SK-N-SH (cell line): ENCODE measurements at regions not wholly inside any gene's neighbourhood (a gene's known extent, or its start where the extent isn't known, plus 50 kb on each side); places are given as distances from the start of the nearest gene placed in this dataset.
A peak's percentile ranks its signal among the peaks of the same experiment; 100 is the strongest.

Experiments
- CTCF ChIA-PET: fragments of 300-600, 350-600 bp; formaldehyde crosslinking; extraction: SDS; loops from one replicate; lab custom pipeline; 2021; lab: Yijun Ruan, JAX
- POLR2A ChIA-PET: fragments of 350-600 bp; sonication (Branson Sonifier 250); formaldehyde crosslinking; extraction: SDS; loops from one replicate; lab custom pipeline; 2020; ENCODE audit warnings: antibody characterized with exemption, inconsistent platforms; lab: Yijun Ruan, JAX
- DNase-seq: peaks from one replicate; pipeline ENCODE4 v3.0.0; 2012
- H2AFZ ChIP-seq: fragments of 200-600 bp; sonication (generic); 2 replicates; pipeline ENCODE4 v1.8.1; 2016; ENCODE audit warnings: antibody characterized with exemption, mild to moderate bottlenecking, low read depth
- H3F3A ChIP-seq: fragments of 200-600 bp; sonication (generic); replicated peaks from 2 replicates; pipeline ENCODE3; 2016; ENCODE audit warnings: antibody characterized with exemption, mild to moderate bottlenecking; ENCODE audit not compliant: insufficient read depth
- H3K27ac ChIP-seq, 2 experiments: fragments of 200-500 bp in 1 of 2; fragments of 200-600 bp in 1 of 2; sonication (Bioruptor generic) in 1 of 2; sonication (generic), shearing (Covaris generic) in 1 of 2; 2 replicates each; pipeline versions ENCODE4 v1.5.1 to v1.6.1; 2014 to 2016; ENCODE audit warnings: low read depth in 2 of 2, inconsistent platforms in 1 of 2, low read length in 1 of 2, mild to moderate bottlenecking in 1 of 2, mixed read lengths in 1 of 2
- H3K27me3 ChIP-seq: fragments of 200-600 bp; sonication (generic), shearing (Covaris generic); 2 replicates; pipeline ENCODE4 v1.6.1; 2016; ENCODE audit warnings: mixed run types; ENCODE audit not compliant: insufficient read depth
- H3K36me3 ChIP-seq, 2 experiments: fragments of 200-500 bp in 1 of 2; fragments of 200-600 bp in 1 of 2; sonication (Bioruptor generic) in 1 of 2; sonication (generic) in 1 of 2; replicated peaks in 1 of 2; 2 replicates each; pipeline versions ENCODE3 to v1.5.1; 2014 to 2016; ENCODE audit warnings: low read length in 1 of 2, mild to moderate bottlenecking in 1 of 2; ENCODE audit not compliant: insufficient read depth in 2 of 2, control insufficient read depth in 1 of 2
- H3K4me1 ChIP-seq, 2 experiments: fragments of 200-500 bp in 1 of 2; fragments of 200-600 bp in 1 of 2; sonication (Bioruptor generic) in 1 of 2; sonication (generic), shearing (Covaris generic) in 1 of 2; 2 replicates each; pipeline versions ENCODE4 v1.5.1 to v1.6.1; 2014 to 2016; ENCODE audit warnings: low read depth in 1 of 2, low read length in 1 of 2, mixed run types in 1 of 2; ENCODE audit not compliant: insufficient read depth in 2 of 2, control insufficient read depth in 1 of 2
- H3K4me2 ChIP-seq: fragments of 200-600 bp; sonication (generic), shearing (Covaris generic); 2 replicates; pipeline ENCODE4 v1.6.1; 2017; ENCODE audit warnings: mixed run types
- H3K4me3 ChIP-seq, 2 experiments: fragments of 200-500 bp in 1 of 2; fragments of 200-600 bp in 1 of 2; sonication (Bioruptor generic) in 1 of 2; sonication (generic), shearing (Covaris generic) in 1 of 2; 2 replicates each; pipeline versions ENCODE4 v1.5.1 to v1.8.1; 2014 to 2016; ENCODE audit warnings: low read depth in 2 of 2, inconsistent platforms in 1 of 2, low read length in 1 of 2, mild to moderate bottlenecking in 1 of 2, mixed read lengths in 1 of 2, moderate library complexity in 1 of 2
- H3K79me2 ChIP-seq: fragments of 200-600 bp; sonication (generic); 2 replicates; pipeline ENCODE4 v1.8.1; 2017; ENCODE audit warnings: mild to moderate bottlenecking; ENCODE audit not compliant: insufficient read depth
- H3K9ac ChIP-seq: fragments of 200-600 bp; sonication (generic); 2 replicates; pipeline ENCODE4 v1.6.1; 2017; ENCODE audit warnings: mixed run types
- H3K9me2 ChIP-seq: fragments of 200-600 bp; sonication (generic); 2 replicates; pipeline ENCODE4 v1.6.1; 2017; ENCODE audit warnings: mixed run types
- H3K9me3 ChIP-seq: fragments of 200-600 bp; sonication (generic); 2 replicates; pipeline ENCODE4 v1.6.1; 2017; ENCODE audit warnings: mixed run types, mild to moderate bottlenecking, moderate library complexity
- H4K20me1 ChIP-seq: fragments of 200-600 bp; sonication (generic); 2 replicates; pipeline ENCODE4 v1.6.1; 2017; ENCODE audit warnings: mild to moderate bottlenecking, mixed run types; ENCODE audit not compliant: insufficient read depth
- EZH2phosphoT487 ChIP-seq: fragments of 200-600 bp; sonication (generic); IDR thresholded peaks from 2 replicates; pipeline ENCODE4 v1.6.1; 2017; ENCODE audit warnings: low read depth, mixed run types, mild to moderate bottlenecking, antibody characterized with exemption, moderate library complexity, borderline replicate concordance
- FOXJ3 ChIP-seq: sonication (generic); formaldehyde crosslinking; IDR thresholded peaks from 2 replicates; pipeline ENCODE4 v1.5.1; 2020; ENCODE audit warnings: mild to moderate bottlenecking, missing genetic modification reagents
- FOXM1 ChIP-seq: IDR thresholded peaks from 2 replicates; pipeline ENCODE4 v1.4.0; 2012; ENCODE audit warnings: low read depth, mild to moderate bottlenecking
- GABPA ChIP-seq: IDR thresholded peaks from 2 replicates; pipeline ENCODE4 v1.4.0; 2012; ENCODE audit warnings: low read depth, mild to moderate bottlenecking
- GATA2 ChIP-seq: sonication (generic); formaldehyde crosslinking; IDR thresholded peaks from 2 replicates; pipeline ENCODE4 v1.5.0; 2020; ENCODE audit warnings: mild to moderate bottlenecking, missing genetic modification reagents
- IRF3 ChIP-seq: fragments of 150-350 bp; IDR thresholded peaks from 2 replicates; pipeline ENCODE4 v1.6.1; 2016; ENCODE audit warnings: mild to moderate bottlenecking, low read depth, low read length
- JUND ChIP-seq: IDR thresholded peaks from 2 replicates; pipeline ENCODE4 v1.4.0; 2012
- MEF2A ChIP-seq: IDR thresholded peaks from 2 replicates; pipeline ENCODE4 v1.4.0; 2012; ENCODE audit warnings: low read depth, borderline replicate concordance
- POLR2AphosphoS5 ChIP-seq: IDR thresholded peaks from 2 replicates; pipeline ENCODE4 v1.6.1; 2012; ENCODE audit warnings: low read depth, low read length
- RAD21 ChIP-seq: IDR thresholded peaks from 2 replicates; pipeline ENCODE4 v1.6.1; 2012; ENCODE audit warnings: mild to moderate bottlenecking, low read length
- REST ChIP-seq: IDR thresholded peaks from 2 replicates; pipeline ENCODE4 v1.6.1; 2012; ENCODE audit warnings: mild to moderate bottlenecking, low read depth, low read length, moderate library complexity
- RFX5 ChIP-seq: IDR thresholded peaks from 2 replicates; pipeline ENCODE4 v1.6.1; 2012; ENCODE audit warnings: mild to moderate bottlenecking, improper control_type of control experiment, low read length
- RXRA ChIP-seq: IDR thresholded peaks from 2 replicates; pipeline ENCODE4 v1.4.0; 2012; ENCODE audit warnings: low read depth, mild to moderate bottlenecking, borderline replicate concordance
- SIN3A ChIP-seq: IDR thresholded peaks from 2 replicates; pipeline ENCODE4 v1.6.1; 2012; ENCODE audit warnings: low read depth, mild to moderate bottlenecking, low read length, moderate library complexity, borderline replicate concordance
- TAF1 ChIP-seq: IDR thresholded peaks from 2 replicates; pipeline ENCODE4 v1.6.1; 2012; ENCODE audit warnings: low read depth, mild to moderate bottlenecking, low read length, moderate library complexity, borderline replicate concordance
- TEAD4 ChIP-seq: IDR thresholded peaks from 2 replicates; pipeline ENCODE4 v1.4.0; 2012; ENCODE audit warnings: mild to moderate bottlenecking, borderline replicate concordance; ENCODE audit not compliant: insufficient read depth
- YY1 ChIP-seq: IDR thresholded peaks from 2 replicates; pipeline ENCODE4 v1.4.0; 2012; ENCODE audit warnings: low read depth, mild to moderate bottlenecking
- WGBS: methylation state at CpG from one replicate; pipeline ENCODE4 v1.1.6; 2017; ENCODE audit warnings: low lambda C conversion rate; 5-methylcytosine and 5-hydroxymethylcytosine counted together

- WGBS: 58% methylated on average over 7 of the region's 7 CpGs
- Histone ChIP-seq H3K4me3 (no peak overlapping the region), H3K9me2 (no peaks in the 10 kb centered on the region)
- TF ChIP-seq POLR2AphosphoS5 (no peak), FOXM1 (no peak), TEAD4 (no peak), JUND (no peak)
- TF ChIP-seq, all 33 proteins: peak for 0
- Histone ChIP-seq H3F3A (peaks cover 3% of the 10 kb centered on the region), H4K20me1 (no peaks in the 10 kb centered on the region), H3K79me2 (no peaks in the 10 kb centered on the region), H3K36me3 (no peaks in the 10 kb centered on the region), H2AFZ (no peak overlapping the region), H3K9ac (no peak overlapping the region), H3K9me3 (no peaks in the 10 kb centered on the region), H3K4me1 (peaks cover 8 to 9% of the 10 kb centered on the region in 2 experiments; a peak in 2 of 4 replicates), H3K4me2 (no peak overlapping the region), H3K27me3 (no peaks in the 10 kb centered on the region), H3K27ac (no peak overlapping the region)
- ChIA-PET CTCF (interaction anchor here (1.5 kb wide), 1 partner anchor 836 kb away, joined by 3 read pairs; no protein-coding TSS in a partner anchor), POLR2A (no interaction called here)
- no peak for DNase-seq
These were observed 63.7 kb upstream of the FANCC start for GRCh38 chr9:95381221-95381620.

- Histone ChIP-seq H3K9ac (no peak overlapping the region), H3K4me1 (peaks cover 8 to 9% of the 10 kb centered on the region in 2 experiments; a peak in 2 of 4 replicates)
- no peak for TF ChIP-seq EZH2phosphoT487
- peak; percentile 51 for TF ChIP-seq RAD21
- no peak for TF ChIP-seq TEAD4
- TF ChIP-seq, all 33 proteins: peak for 1
- WGBS: 89% methylated on average over 5 of the region's 5 CpGs
- H3F3A ChIP-seq: peaks cover 3% of the 10 kb centered on the region
- no peaks in the 10 kb centered on the region for H3K36me3 ChIP-seq
- no peak overlapping the region for H3K4me3 ChIP-seq
- no peak overlapping the region for H2AFZ ChIP-seq
- no peaks in the 10 kb centered on the region for H3K9me3 ChIP-seq
- no peak for DNase-seq
- no peak overlapping the region for H3K4me2 ChIP-seq
- ChIA-PET POLR2A (no interaction called here), CTCF (interaction anchor here (0.8 to 1.5 kb wide), 2 partner anchors 14 to 838 kb away, joined by 3 read pairs; no protein-coding TSS in a partner anchor)
- H3K27me3 ChIP-seq: no peaks in the 10 kb centered on the region
- no peaks in the 10 kb centered on the region for H3K9me2 ChIP-seq
- no peaks in the 10 kb centered on the region for H3K79me2 ChIP-seq
- no peaks in the 10 kb centered on the region for H4K20me1 ChIP-seq
- no peak overlapping the region for H3K27ac ChIP-seq
These were observed 62.1 kb upstream of the FANCC start for GRCh38 chr9:95379630-95380029.

GRCh38 chr9:95373782-95374487, 56.4 kb upstream of the FANCC start:
- Histone ChIP-seq H3K36me3 (no peaks in the 10 kb centered on the region), H3K4me1 (peaks cover 7 to 11% of the 10 kb centered on the region in 2 experiments; a peak in 3 of 4 replicates), H4K20me1 (no peaks in the 10 kb centered on the region), H3K79me2 (no peaks in the 10 kb centered on the region), H3K9me2 (no peaks in the 10 kb centered on the region), H3K9ac (no peak overlapping the region), H3F3A (no peaks in the 10 kb centered on the region), H2AFZ (no peak overlapping the region), H3K27me3 (no peaks in the 10 kb centered on the region), H3K27ac (no peak overlapping the region), H3K4me3 (no peak overlapping the region), H3K9me3 (no peaks in the 10 kb centered on the region), H3K4me2 (no peak overlapping the region)
- CTCF ChIA-PET: interaction anchor here (1.5 kb wide), 1 partner anchor 10 kb away, joined by 4 read pairs; no protein-coding TSS in a partner anchor
- no peak for DNase-seq
- WGBS: 78% methylated on average over 9 of the region's 9 CpGs
- TF ChIP-seq TAF1: no peak
- TF ChIP-seq FOXJ3: no peak
- TF ChIP-seq RFX5: no peak
- TF ChIP-seq SIN3A: no peak
- TF ChIP-seq FOXM1: no peak
- TF ChIP-seq GABPA: no peak
- no peak for TF ChIP-seq EZH2phosphoT487
- TF ChIP-seq MEF2A: no peak
- no peak for TF ChIP-seq IRF3
- no peak for TF ChIP-seq GATA2 (CRISPR knock-in tag)
- no peak for TF ChIP-seq RXRA
- TF ChIP-seq RAD21: no peak
- no peak for TF ChIP-seq JUND
- no peak for TF ChIP-seq YY1
- TF ChIP-seq REST: no peak
- POLR2A ChIA-PET: no interaction called here
